ENCODE measurements at regions not wholly inside any gene's neighbourhood (a gene's known extent, or its start where the extent isn't known, plus 50 kb on each side); places are given as distances from the start of the nearest gene placed in this dataset.
"Not testable (repeated sequence)": the region's sequence is repeated elsewhere in the genome, so short reads cannot be mapped to it uniquely, and the experiment has no call there.

GRCh38 chr5:122600924-122601323 lies 174.0 kb upstream of the SNX2 start:
- DNase-seq (ENCODE audit: low read depth), result no peak

- DNase-seq (ENCODE audit: low read depth), result no peak
Measured at GRCh38 chr5:122602700-122603099, 172.2 kb upstream of the SNX2 start.

- no peak for DNase-seq (ENCODE audit: low read depth)
Measured at GRCh38 chr5:122605236-122605635, 169.6 kb upstream of the SNX2 start.

- DNase-seq (ENCODE audit: low read depth), result no peak
Measured at GRCh38 chr5:122607818-122608217, 167.1 kb upstream of the SNX2 start.

GRCh38 chr5:122608222-122608621 lies 166.7 kb upstream of the SNX2 start:
- no peak for DNase-seq (ENCODE audit: low read depth)

- no peak for DNase-seq (ENCODE audit: low read depth)
Measured at GRCh38 chr5:122611406-122611805, 163.5 kb upstream of the SNX2 start.

- no peak for DNase-seq (ENCODE audit: low read depth)
Measured at GRCh38 chr5:122612901-122613300, 162.0 kb upstream of the SNX2 start.

GRCh38 chr5:122615146-122615545 lies 159.7 kb upstream of the SNX2 start:
- DNase-seq (ENCODE audit: low read depth), result no peak

GRCh38 chr5:122615832-122616231 lies 159.0 kb upstream of the SNX2 start:
- DNase-seq (ENCODE audit: low read depth), result no peak

GRCh38 chr5:122618046-122618445 lies 156.8 kb upstream of the SNX2 start:
- not testable (repeated sequence) for DNase-seq (ENCODE audit: low read depth)

GRCh38 chr5:122620768-122621167 lies 154.1 kb upstream of the SNX2 start:
- not testable (repeated sequence) for DNase-seq (ENCODE audit: low read depth)

- DNase-seq (ENCODE audit: low read depth), result not testable (repeated sequence)
Measured at GRCh38 chr5:122628714-122629113, 146.2 kb upstream of the SNX2 start.

GRCh38 chr5:122629121-122629677 lies 145.7 kb upstream of the SNX2 start:
- no peak for DNase-seq (ENCODE audit: low read depth)

- no peak for DNase-seq (ENCODE audit: low read depth)
Measured at GRCh38 chr5:122638581-122638980, 136.3 kb upstream of the SNX2 start.

GRCh38 chr5:122639033-122639432 lies 135.8 kb upstream of the SNX2 start:
- no peak for DNase-seq (ENCODE audit: low read depth)

- no peak for DNase-seq (ENCODE audit: low read depth)
Measured at GRCh38 chr5:122639864-122640263, 135.0 kb upstream of the SNX2 start.

- DNase-seq (ENCODE audit: low read depth), result no peak
Measured at GRCh38 chr5:122649080-122649479, 125.8 kb upstream of the SNX2 start.

GRCh38 chr5:122653087-122654017 lies 121.5 kb upstream of the SNX2 start:
- DNase-seq (ENCODE audit: low read depth), result no peak

GRCh38 chr5:122656160-122656559 lies 118.7 kb upstream of the SNX2 start:
- no peak for DNase-seq (ENCODE audit: low read depth)

- no peak for DNase-seq (ENCODE audit: low read depth)
Measured at GRCh38 chr5:122656577-122656976, 118.3 kb upstream of the SNX2 start.

- DNase-seq (ENCODE audit: low read depth), result no peak
Measured at GRCh38 chr5:122661496-122662180, 113.2 kb upstream of the SNX2 start.

GRCh38 chr5:122665051-122665450 lies 109.8 kb upstream of the SNX2 start:
- no peak for DNase-seq (ENCODE audit: low read depth)

GRCh38 chr5:122668552-122668951 lies 106.3 kb upstream of the SNX2 start:
- DNase-seq (ENCODE audit: low read depth), result no peak
